ENCODE measurements at regions not wholly inside any gene's neighbourhood (a gene's known extent, or its start where the extent isn't known, plus 50 kb on each side); places are given as distances from the start of the nearest gene placed in this dataset.

DNA sequence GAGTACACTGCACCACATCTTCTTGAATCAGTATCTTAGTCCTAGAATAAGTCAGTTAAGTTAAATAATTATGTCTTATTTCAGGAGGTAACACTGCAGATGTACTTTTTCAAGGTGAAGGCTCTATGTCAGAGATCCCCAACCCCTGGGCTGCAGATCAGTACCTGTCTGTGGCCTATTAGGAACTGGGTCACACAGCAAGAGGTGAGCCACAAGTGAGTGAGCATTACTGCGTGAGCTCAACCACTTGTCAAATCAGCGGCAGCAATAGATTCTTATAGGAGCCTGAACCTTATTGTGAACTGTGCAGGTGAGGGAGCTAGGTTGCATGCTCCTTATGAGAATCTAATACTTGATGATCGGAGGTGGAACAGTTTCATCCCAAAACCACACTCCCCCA is 851.9 kb upstream of the ALCAM start:
- TF ChIP-seq ZFP3 (CRISPR knock-in tag; IDR thresholded peaks at IDR 0.05) (no peak), ZC3H10 (CRISPR knock-in tag; IDR thresholded peaks at IDR 0.05) (no peak), TCF4 (CRISPR knock-in tag; IDR thresholded peaks at IDR 0.05; ENCODE audit: borderline replicate concordance) (no peak)
